IMR-90 (cell line): ENCODE measurements at regions not wholly inside any gene's neighbourhood (a gene's known extent, or its start where the extent isn't known, plus 50 kb on each side); places are given as distances from the start of the nearest gene placed in this dataset.

Experiments used
- ATAC-seq: fragments of 200-7000 bp; cut with Tn5 transposase; 2 replicates; pipeline ENCODE4 v1.9.1; 2020; ENCODE audit warnings: low read depth, mild to moderate bottlenecking, moderate library complexity
- BruUV-seq: library from RNA; stranded (reverse); fragments of 400-500 nt; replicated peaks from 2 replicates; lab custom pipeline; 2021; lab: Mats Ljungman, UMichigan
- CTCF ChIA-PET: fragments of 300-600 bp; formaldehyde crosslinking; extraction: SDS; loops from one replicate; lab custom pipeline; 2021; ENCODE audit warnings: antibody characterized with exemption; lab: Yijun Ruan, JAX
- POLR2A ChIA-PET: fragments of 300-600 bp; sonication (Branson Sonifier 250); formaldehyde crosslinking; loops from one replicate; lab custom pipeline; 2022; ENCODE audit warnings: antibody characterized with exemption; ENCODE audit not compliant: unreplicated experiment; lab: Charles Lee
- DNase-seq: peaks from one replicate; pipeline ENCODE4 v3.0.0; 2013
- H2AFZ ChIP-seq: replicated peaks from 2 replicates; pipeline ENCODE3; 2013; ENCODE audit warnings: low read length, mild to moderate bottlenecking; ENCODE audit not compliant: poor library complexity
- H2AK5ac ChIP-seq: 2 replicates; pipeline ENCODE4 v1.6.1; 2013; ENCODE audit warnings: low read depth, low read length, inconsistent platforms
- H2AK9ac ChIP-seq: replicated peaks from 2 replicates; pipeline ENCODE3; 2013; ENCODE audit warnings: mild to moderate bottlenecking, low read depth, low read length, moderate library complexity; ENCODE audit not compliant: poor library complexity
- H2BK120ac ChIP-seq: 2 replicates; pipeline ENCODE4 v1.6.1; 2013; ENCODE audit warnings: low read depth, low read length, inconsistent platforms
- H2BK15ac ChIP-seq: 3 replicates; pipeline ENCODE4 v1.6.1; 2013; ENCODE audit warnings: low read depth, low read length, inconsistent platforms
- H2BK20ac ChIP-seq: 2 replicates; pipeline ENCODE4 v1.6.1; 2013; ENCODE audit warnings: low read depth, mild to moderate bottlenecking, inconsistent platforms, low read length, moderate library complexity
- H2BK5ac ChIP-seq: 2 replicates; pipeline ENCODE4 v1.6.1; 2013; ENCODE audit warnings: mild to moderate bottlenecking, low read depth, low read length, inconsistent platforms; ENCODE audit not compliant: poor library complexity, severe bottlenecking
- H3K14ac ChIP-seq: replicated peaks from 2 replicates; pipeline ENCODE4 v1.6.1; 2013; ENCODE audit warnings: low read depth, low read length, inconsistent platforms
- H3K18ac ChIP-seq: 2 replicates; pipeline ENCODE4 v1.6.1; 2013; ENCODE audit warnings: low read depth, low read length, control low read depth
- H3K23ac ChIP-seq: 2 replicates; pipeline ENCODE4 v1.6.1; 2013; ENCODE audit warnings: low read depth, low read length, inconsistent platforms
- H3K27ac ChIP-seq: 2 replicates; pipeline ENCODE4 v1.5.1; 2013; ENCODE audit warnings: mild to moderate bottlenecking, control low read depth, low read length; ENCODE audit not compliant: insufficient read depth
- H3K27me3 ChIP-seq: 2 replicates; pipeline ENCODE4 v1.6.1; 2013; ENCODE audit warnings: low read length; ENCODE audit not compliant: control insufficient read depth, insufficient read depth
- H3K36me3 ChIP-seq: 2 replicates; pipeline ENCODE4 v1.6.1; 2013; ENCODE audit warnings: low read length, mixed read lengths; ENCODE audit not compliant: control insufficient read depth, insufficient read depth
- H3K4ac ChIP-seq: 2 replicates; pipeline ENCODE4 v1.6.1; 2013; ENCODE audit warnings: low read depth, low read length, inconsistent platforms
- H3K4me1 ChIP-seq: 2 replicates; pipeline ENCODE4 v1.6.1; 2013; ENCODE audit warnings: low read length, mixed read lengths; ENCODE audit not compliant: control insufficient read depth, insufficient read depth
- H3K4me2 ChIP-seq: 2 replicates; pipeline ENCODE4 v1.6.1; 2013; ENCODE audit warnings: low read depth, mild to moderate bottlenecking, control low read depth, low read length, moderate library complexity
- H3K4me3 ChIP-seq: 2 replicates; pipeline ENCODE4 v1.5.1; 2013; ENCODE audit warnings: low read depth, mild to moderate bottlenecking, control low read depth, low read length, moderate library complexity; ENCODE audit not compliant: insufficient read depth
- H3K56ac ChIP-seq: 2 replicates; pipeline ENCODE4 v1.6.1; 2013; ENCODE audit warnings: low read length, inconsistent platforms; ENCODE audit not compliant: insufficient read depth; ENCODE audit errors: extremely low read depth
- H3K79me1 ChIP-seq, 2 experiments: 2 replicates each; pipeline ENCODE4 v1.6.1; 2013; ENCODE audit warnings: low read length in 2 of 2, inconsistent platforms in 1 of 2, low read depth in 1 of 2
- H3K9ac ChIP-seq: 2 replicates; pipeline ENCODE4 v1.6.1; 2013; ENCODE audit warnings: low read depth, low read length, control low read depth
- H3K9me1 ChIP-seq: 2 replicates; pipeline ENCODE4 v1.6.1; 2013; ENCODE audit warnings: low read length, inconsistent platforms; ENCODE audit not compliant: insufficient read depth
- H3K9me3 ChIP-seq: 2 replicates; pipeline ENCODE4 v1.6.1; 2013; ENCODE audit warnings: low read length; ENCODE audit not compliant: control insufficient read depth, insufficient read depth
- H4K20me1 ChIP-seq: 2 replicates; pipeline ENCODE4 v1.6.1; 2013; ENCODE audit warnings: low read length, inconsistent platforms; ENCODE audit not compliant: insufficient read depth
- H4K5ac ChIP-seq: 2 replicates; pipeline ENCODE4 v1.6.1; 2013; ENCODE audit warnings: mild to moderate bottlenecking, low read depth, low read length, control low read depth
- H4K8ac ChIP-seq, 2 experiments: 2 replicates each; pipeline ENCODE4 v1.6.1; 2013; ENCODE audit warnings: low read depth in 2 of 2, low read length in 2 of 2, control low read depth in 1 of 2, inconsistent platforms in 1 of 2
- H4K91ac ChIP-seq: 2 replicates; pipeline ENCODE4 v1.6.1; 2013; ENCODE audit warnings: low read depth, low read length, inconsistent platforms; ENCODE audit not compliant: insufficient read depth
- CEBPB ChIP-seq: IDR thresholded peaks from 2 replicates; pipeline ENCODE4 v1.6.1; 2012; ENCODE audit warnings: low read depth, low read length, improper control_type of control experiment
- CHD1 ChIP-seq: IDR thresholded peaks from 2 replicates; pipeline ENCODE4 v1.6.1; 2012; ENCODE audit warnings: low read depth, low read length, improper control_type of control experiment
- FOS ChIP-seq: fragments of 150-350 bp; IDR thresholded peaks from 2 replicates; pipeline ENCODE4 v1.6.1; 2016; ENCODE audit warnings: low read depth, low read length
- MAZ ChIP-seq: IDR thresholded peaks from 2 replicates; pipeline ENCODE4 v1.6.1; 2012; ENCODE audit warnings: low read depth, mild to moderate bottlenecking, low read length, improper control_type of control experiment, moderate library complexity, borderline replicate concordance
- RAD21 ChIP-seq: IDR thresholded peaks from 2 replicates; pipeline ENCODE4 v1.6.1; 2012; ENCODE audit warnings: low read length, improper control_type of control experiment
- RCOR1 ChIP-seq: IDR thresholded peaks from 2 replicates; pipeline ENCODE4 v1.6.1; 2012; ENCODE audit warnings: mild to moderate bottlenecking, low read length, improper control_type of control experiment; ENCODE audit not compliant: insufficient replicate concordance
- SMC3 ChIP-seq: fragments of 150-350 bp; IDR thresholded peaks from 2 replicates; pipeline ENCODE4 v1.6.1; 2016; ENCODE audit warnings: low read depth, mild to moderate bottlenecking, antibody characterized with exemption, low read length, moderate library complexity
- WGBS, 2 experiments: methylation state at CpG; one replicate each; pipeline versions ENCODE4 v1.1.5 to v1.1.7; 2013; ENCODE audit warnings: missing lambda C conversion rate in 2 of 2; ENCODE audit not compliant: insufficient read length in 1 of 2; ENCODE audit errors: extremely low coverage in 2 of 2; 5-methylcytosine and 5-hydroxymethylcytosine counted together
- dilution Hi-C: fragments of 300-500 bp; cut with HindIII; formaldehyde crosslinking; loops from one replicate; pipeline ENCODE4 v1.14.3; 2018; ENCODE audit warnings: low sequenced_read_pairs; ENCODE audit not compliant: unreplicated experiment
- in situ Hi-C: fragments of 300-500 bp; cut with MboI; formaldehyde crosslinking; loops from 3 replicates; pipeline ENCODE4 v1.14.3; 2019; ENCODE audit warnings: low sequenced_read_pairs, inconsistent platforms, mixed read lengths
- intact Hi-C: fragments of 100-400 bp; cut with micrococcal nuclease; formaldehyde crosslinking; loops from 2 replicates; pipeline ENCODE4 v1.10.0; 2022
- TF ChIP-seq, protein P1 (sequence below): conservative IDR thresholded peaks from 2 replicates; pipeline ENCODE4 v1.5.1; 2012; ENCODE audit warnings: mild to moderate bottlenecking, low read depth, low read length, improper control_type of control experiment

- intact Hi-C loops = no loop called here
Measured at GRCh38 chr2:14706201-14706600, 73.7 kb downstream of the LRATD1 start.

More at GRCh38 chr2:14706201-14706600, 73.7 kb downstream of the LRATD1 start:
- Histone ChIP-seq H3K27ac (no peak overlapping the region), H3K9ac (no peak overlapping the region), H3K4me2 (no peak overlapping the region), H2AFZ (no peak overlapping the region), H2AK9ac (no peak overlapping the region), H3K36me3 (no peaks in the 10 kb centered on the region), H3K4me1 (no peaks in the 10 kb centered on the region), H4K91ac (no peak overlapping the region), H3K79me1 (no peaks in the 10 kb centered on the region), H3K56ac (no peak overlapping the region), H3K9me1 (no peaks in the 10 kb centered on the region), H3K4ac (no peak overlapping the region), H2BK20ac (no peak overlapping the region), H2BK15ac (no peak overlapping the region), H2BK120ac (no peak overlapping the region), H4K20me1 (no peaks in the 10 kb centered on the region), H2BK5ac (no peak overlapping the region), H4K8ac (no peak overlapping the region), H3K9me3 (0 out of 2 replicates have a peak, but pooled peaks cover 2% of the 10 kb centered on the region), H3K14ac (no peak overlapping the region), H4K5ac (no peak overlapping the region), H3K27me3 (no peaks in the 10 kb centered on the region), H3K18ac (no peak overlapping the region), H3K23ac (no peak overlapping the region), H2AK5ac (no peak overlapping the region), H3K4me3 (no peak overlapping the region)
- no CpG with 5 or more reads among the region's 1 CpG for WGBS, 2 experiments
- TF ChIP-seq SMC3 = no peak
- no peak for TF ChIP-seq RAD21
- no peak for TF ChIP-seq CEBPB
- TF ChIP-seq RCOR1 = no peak
- TF ChIP-seq MAZ = no peak
- TF ChIP-seq FOS = no peak
- TF ChIP-seq, protein P1, sequence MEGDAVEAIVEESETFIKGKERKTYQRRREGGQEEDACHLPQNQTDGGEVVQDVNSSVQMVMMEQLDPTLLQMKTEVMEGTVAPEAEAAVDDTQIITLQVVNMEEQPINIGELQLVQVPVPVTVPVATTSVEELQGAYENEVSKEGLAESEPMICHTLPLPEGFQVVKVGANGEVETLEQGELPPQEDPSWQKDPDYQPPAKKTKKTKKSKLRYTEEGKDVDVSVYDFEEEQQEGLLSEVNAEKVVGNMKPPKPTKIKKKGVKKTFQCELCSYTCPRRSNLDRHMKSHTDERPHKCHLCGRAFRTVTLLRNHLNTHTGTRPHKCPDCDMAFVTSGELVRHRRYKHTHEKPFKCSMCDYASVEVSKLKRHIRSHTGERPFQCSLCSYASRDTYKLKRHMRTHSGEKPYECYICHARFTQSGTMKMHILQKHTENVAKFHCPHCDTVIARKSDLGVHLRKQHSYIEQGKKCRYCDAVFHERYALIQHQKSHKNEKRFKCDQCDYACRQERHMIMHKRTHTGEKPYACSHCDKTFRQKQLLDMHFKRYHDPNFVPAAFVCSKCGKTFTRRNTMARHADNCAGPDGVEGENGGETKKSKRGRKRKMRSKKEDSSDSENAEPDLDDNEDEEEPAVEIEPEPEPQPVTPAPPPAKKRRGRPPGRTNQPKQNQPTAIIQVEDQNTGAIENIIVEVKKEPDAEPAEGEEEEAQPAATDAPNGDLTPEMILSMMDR = no peak
- TF ChIP-seq CHD1 = no peak
- ChIA-PET CTCF (no interaction called here), POLR2A (no interaction called here)
- dilution Hi-C loops (no loop called here), in situ Hi-C loops (no loop called here)
- ATAC-seq (no peak), DNase-seq (no peak)
- no TSS peak for BruUV-seq
